A673 (cell line): ENCODE measurements at regions not wholly inside any gene's neighbourhood (a gene's known extent, or its start where the extent isn't known, plus 50 kb on each side); places are given as distances from the start of the nearest gene placed in this dataset.

Experiments
- BruUV-seq: library from RNA; stranded (reverse); fragments of 400-500 nt; replicated peaks from 2 replicates; lab custom pipeline; 2021; lab: Mats Ljungman, UMichigan
- CTCF ChIA-PET: fragments of 300-600 bp; sonication (Branson Sonifier 250); formaldehyde crosslinking; loops from one replicate; lab custom pipeline; 2022; ENCODE audit warnings: antibody characterized with exemption; lab: Charles Lee
- POLR2A ChIA-PET: fragments of 300-600 bp; sonication (Branson Sonifier 250); formaldehyde crosslinking; loops from one replicate; lab custom pipeline; 2022; ENCODE audit warnings: antibody characterized with exemption; ENCODE audit not compliant: low non-redundant PET; lab: Charles Lee
- DNase-seq: peaks from one replicate; pipeline ENCODE4 v3.0.0-alpha.2; 2015; ENCODE audit warnings: low spot score
- H3K27ac ChIP-seq: fragments of 200-600 bp; sonication (generic); 2 replicates; pipeline ENCODE4 v1.5.1; 2016; ENCODE audit warnings: mixed run types, low read depth, mild to moderate bottlenecking, mixed read lengths, antibody characterized with exemption, low read length; ENCODE audit not compliant: poor library complexity, severe bottlenecking
- H3K27me3 ChIP-seq: fragments of 200-600 bp; sonication (generic); replicated peaks from 2 replicates; pipeline ENCODE4 v1.6.1; 2017; ENCODE audit warnings: mixed run types, low read depth, mild to moderate bottlenecking, mixed read lengths, antibody characterized with exemption, low read length; ENCODE audit not compliant: insufficient read depth, poor library complexity
- H3K36me3 ChIP-seq: fragments of 200-600 bp; sonication (generic); 2 replicates; pipeline ENCODE4 v1.6.1; 2016; ENCODE audit warnings: mixed run types, mild to moderate bottlenecking, mixed read lengths, antibody characterized with exemption, low read length; ENCODE audit not compliant: insufficient read depth, poor library complexity, severe bottlenecking
- H3K4me1 ChIP-seq: fragments of 200-600 bp; sonication (generic); 2 replicates; pipeline ENCODE4 v1.6.1; 2017; ENCODE audit warnings: mixed run types, mild to moderate bottlenecking, mixed read lengths, antibody characterized with exemption, low read length; ENCODE audit not compliant: insufficient read depth, poor library complexity, severe bottlenecking
- H3K4me3 ChIP-seq: fragments of 200-600 bp; sonication (generic); 2 replicates; pipeline ENCODE4 v1.5.1; 2016; ENCODE audit warnings: low read depth, mixed run types, mild to moderate bottlenecking, mixed read lengths, low read length; ENCODE audit not compliant: poor library complexity, severe bottlenecking
- H3K9me3 ChIP-seq: fragments of 200-600 bp; sonication (generic); 2 replicates; pipeline ENCODE4 v1.6.1; 2016; ENCODE audit warnings: mixed run types, low read depth, mild to moderate bottlenecking, mixed read lengths, antibody characterized with exemption, low read length; ENCODE audit not compliant: poor library complexity, severe bottlenecking
- EZH2 ChIP-seq: fragments of 200-600 bp; sonication (generic); IDR thresholded peaks from 2 replicates; pipeline ENCODE4 v1.6.1; 2017; ENCODE audit warnings: borderline replicate concordance, low read depth, mild to moderate bottlenecking, mixed read lengths, antibody characterized with exemption, low read length; ENCODE audit not compliant: poor library complexity, severe bottlenecking
- intact Hi-C: fragments of 100-400 bp; cut with micrococcal nuclease; formaldehyde crosslinking; loops from one replicate; pipeline ENCODE4 v1.10.0; 2022; ENCODE audit not compliant: unreplicated experiment
- TF ChIP-seq, protein P1 (sequence below): fragments of 300-800, 200-600 bp; sonication (generic); conservative IDR thresholded peaks from 2 replicates; pipeline ENCODE4 v1.5.1; 2017; ENCODE audit warnings: low read depth, mild to moderate bottlenecking, antibody characterized with exemption, low read length, moderate library complexity, mixed read lengths

DNA sequence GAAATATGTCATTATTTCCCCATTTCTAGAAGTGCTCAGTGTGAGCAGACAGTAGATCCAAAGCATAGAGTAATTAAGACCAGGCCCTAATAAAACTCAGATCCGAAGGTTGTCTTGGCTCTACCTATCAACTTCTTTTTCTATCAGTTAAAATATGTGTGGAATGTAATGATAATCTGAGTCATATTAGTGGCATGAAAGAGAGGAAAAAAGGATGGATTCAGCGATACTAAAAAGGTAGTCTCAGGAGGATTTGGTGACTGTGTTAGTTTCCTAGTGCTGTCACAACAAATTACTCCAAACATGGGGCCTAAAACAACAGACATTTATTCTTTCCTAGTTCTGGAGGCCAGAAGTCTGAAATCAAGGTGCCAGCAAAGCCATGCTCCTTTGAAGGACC lies 103.7 kb upstream of the NABP1 start:
- no peaks in the 10 kb centered on the region for H3K36me3 ChIP-seq
- CTCF ChIA-PET: no interaction called here
- no peak overlapping the region for H3K4me3 ChIP-seq
- no peak for DNase-seq
- H3K9me3 ChIP-seq: no peaks in the 10 kb centered on the region
- TF ChIP-seq, protein P1, sequence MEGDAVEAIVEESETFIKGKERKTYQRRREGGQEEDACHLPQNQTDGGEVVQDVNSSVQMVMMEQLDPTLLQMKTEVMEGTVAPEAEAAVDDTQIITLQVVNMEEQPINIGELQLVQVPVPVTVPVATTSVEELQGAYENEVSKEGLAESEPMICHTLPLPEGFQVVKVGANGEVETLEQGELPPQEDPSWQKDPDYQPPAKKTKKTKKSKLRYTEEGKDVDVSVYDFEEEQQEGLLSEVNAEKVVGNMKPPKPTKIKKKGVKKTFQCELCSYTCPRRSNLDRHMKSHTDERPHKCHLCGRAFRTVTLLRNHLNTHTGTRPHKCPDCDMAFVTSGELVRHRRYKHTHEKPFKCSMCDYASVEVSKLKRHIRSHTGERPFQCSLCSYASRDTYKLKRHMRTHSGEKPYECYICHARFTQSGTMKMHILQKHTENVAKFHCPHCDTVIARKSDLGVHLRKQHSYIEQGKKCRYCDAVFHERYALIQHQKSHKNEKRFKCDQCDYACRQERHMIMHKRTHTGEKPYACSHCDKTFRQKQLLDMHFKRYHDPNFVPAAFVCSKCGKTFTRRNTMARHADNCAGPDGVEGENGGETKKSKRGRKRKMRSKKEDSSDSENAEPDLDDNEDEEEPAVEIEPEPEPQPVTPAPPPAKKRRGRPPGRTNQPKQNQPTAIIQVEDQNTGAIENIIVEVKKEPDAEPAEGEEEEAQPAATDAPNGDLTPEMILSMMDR: no peak
- no peak for TF ChIP-seq EZH2
- BruUV-seq: no TSS peak
- POLR2A ChIA-PET: no interaction called here
- peaks cover 10% of the 10 kb centered on the region for H3K4me1 ChIP-seq
- intact Hi-C loops: no loop called here
- no peak overlapping the region for H3K27ac ChIP-seq
- H3K27me3 ChIP-seq: no peaks in the 10 kb centered on the region

DNA sequence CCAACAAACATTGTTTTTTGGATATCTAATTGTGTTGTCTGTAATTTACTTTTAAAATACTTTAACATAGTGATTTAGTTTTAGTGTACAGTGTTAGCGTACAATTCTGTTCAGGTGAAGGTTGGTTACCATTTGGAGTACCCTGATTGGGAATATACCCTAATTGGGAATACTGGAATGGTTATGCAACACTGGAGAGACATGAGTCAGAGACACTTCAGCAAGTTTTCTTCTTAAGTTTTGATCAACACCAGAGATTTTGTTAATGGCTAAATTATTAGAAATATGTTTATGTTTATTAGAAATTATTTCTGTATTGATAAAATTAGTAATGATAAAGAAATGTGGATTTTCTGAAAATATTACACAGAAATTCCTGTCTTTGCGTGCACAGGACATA lies 100.3 kb upstream of the NABP1 start:
- no peak overlapping the region for H3K27ac ChIP-seq
- intact Hi-C loops: no loop called here
- no peaks in the 10 kb centered on the region for H3K9me3 ChIP-seq
- no peak overlapping the region for H3K4me3 ChIP-seq
- ChIA-PET POLR2A (no interaction called here), CTCF (no interaction called here)
- TF ChIP-seq, protein P1: no peak
- no peak for TF ChIP-seq EZH2
- no peaks in the 10 kb centered on the region for H3K27me3 ChIP-seq
- no peak for DNase-seq
- no peaks in the 10 kb centered on the region for H3K4me1 ChIP-seq
- H3K36me3 ChIP-seq: no peaks in the 10 kb centered on the region
- BruUV-seq: no TSS peak

DNA sequence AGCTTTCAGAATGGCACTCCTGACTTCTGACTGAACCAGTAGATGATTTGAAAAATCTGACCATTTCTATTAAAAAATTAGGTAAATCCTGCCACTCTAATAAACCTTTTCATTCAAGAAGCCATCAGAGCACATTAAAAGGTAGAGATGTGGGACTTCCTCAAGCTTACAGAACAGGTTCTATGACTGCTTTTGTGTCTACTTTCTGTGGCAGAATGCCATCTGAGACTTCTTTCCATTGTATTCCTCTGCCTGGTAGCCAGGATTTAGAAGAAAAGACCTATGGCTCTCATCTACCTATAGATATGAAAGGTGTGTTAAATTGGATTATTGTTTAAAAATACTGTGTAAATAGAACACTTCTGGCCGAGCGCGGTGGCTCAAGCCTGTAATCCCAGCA lies 99.9 kb upstream of the NABP1 start:
- Histone ChIP-seq H3K27ac (no peak overlapping the region), H3K36me3 (no peaks in the 10 kb centered on the region), H3K4me3 (no peak overlapping the region), H3K27me3 (no peaks in the 10 kb centered on the region), H3K9me3 (no peaks in the 10 kb centered on the region), H3K4me1 (no peaks in the 10 kb centered on the region)
- CTCF ChIA-PET: no interaction called here
- TF ChIP-seq, protein P1: no peak
- TF ChIP-seq EZH2: no peak
- intact Hi-C loops: no loop called here
- DNase-seq: no peak
- no TSS peak for BruUV-seq
- POLR2A ChIA-PET: no interaction called here
